LNCaP clone FGC (cell line): ENCODE measurements at regions not wholly inside any gene's neighbourhood (a gene's known extent, or its start where the extent isn't known, plus 50 kb on each side); places are given as distances from the start of the nearest gene placed in this dataset.
A peak's percentile ranks its signal among the peaks of the same experiment; 100 is the strongest.

Experiments used
- DNase-seq: peaks from one replicate; pipeline ENCODE4 v3.0.0-alpha.2; 2011; ENCODE audit warnings: low read depth
- H3K4me3 ChIP-seq: 2 replicates; pipeline ENCODE4 v1.5.1; 2011; ENCODE audit warnings: mild to moderate bottlenecking, low read depth, low read length, control low read depth
- CTCF ChIP-seq: IDR thresholded peaks from 2 replicates; pipeline ENCODE4 v1.5.1; 2012; ENCODE audit warnings: mild to moderate bottlenecking; ENCODE audit not compliant: control insufficient read depth, insufficient read depth; ENCODE audit errors: extremely low read depth

- no peak overlapping the region for H3K4me3 ChIP-seq
- TF ChIP-seq CTCF, result peak; percentile 63
- DNase-seq, result peak; percentile 10
Observed at GRCh38 chr1:199545780-199546179, 481.7 kb upstream of the NR5A2 start.

- TF ChIP-seq CTCF, result no peak
- no peak overlapping the region for H3K4me3 ChIP-seq
- no peak for DNase-seq
Observed at GRCh38 chr1:199546323-199546722, 481.2 kb upstream of the NR5A2 start.

GRCh38 chr1:199549421-199549820 is 478.1 kb upstream of the NR5A2 start:
- DNase-seq, result no peak
- no peak for TF ChIP-seq CTCF
- no peak overlapping the region for H3K4me3 ChIP-seq

- DNase-seq, result no peak
- no peak overlapping the region for H3K4me3 ChIP-seq
- peak; percentile 18; the same call in 1 of the 2 replicates for TF ChIP-seq CTCF
Observed at GRCh38 chr1:199550199-199551065, 477.1 kb upstream of the NR5A2 start.

- no peak overlapping the region for H3K4me3 ChIP-seq
- DNase-seq, result peak; percentile 15
- peak; percentile 72 for TF ChIP-seq CTCF
Observed at GRCh38 chr1:199551967-199552565, 475.4 kb upstream of the NR5A2 start.

- no peak for TF ChIP-seq CTCF
- no peak for DNase-seq
- H3K4me3 ChIP-seq, result no peak overlapping the region
Observed at GRCh38 chr1:199553104-199553503, 474.4 kb upstream of the NR5A2 start.
